Vagina (tissue), 2 donors: ENCODE measurements at regions not wholly inside any gene's neighbourhood (a gene's known extent, or its start where the extent isn't known, plus 50 kb on each side); places are given as distances from the start of the nearest gene placed in this dataset.

Source experiments
- DNase-seq, 2 donors: peaks; one replicate each; pipeline ENCODE4 v3.0.0-alpha.2; 2017; ENCODE audit errors: extremely low spot score in 2 of 2
- H3K27ac ChIP-seq: fragments of 200-600 bp; sonication (generic); one replicate; pipeline ENCODE4 v1.5.1; 2019
- H3K27me3 ChIP-seq: fragments of 200-600 bp; sonication (generic); one replicate; pipeline ENCODE4 v1.5.1; 2019
- H3K36me3 ChIP-seq, 2 donors: fragments of 200-600 bp; sonication (generic); one replicate each; pipeline ENCODE4 v1.5.1; 2017 to 2019
- H3K4me1 ChIP-seq: fragments of 200-600 bp; sonication (generic); one replicate; pipeline ENCODE4 v1.5.1; 2019
- H3K4me3 ChIP-seq, 2 donors: fragments of 200-600 bp; sonication (generic); 1 replicate in 1 of 2; 2 replicates in 1 of 2; pipeline ENCODE4 v1.5.1; 2016 to 2019
- H3K9me3 ChIP-seq: fragments of 200-600 bp; sonication (generic); one replicate; pipeline ENCODE4 v1.5.1; 2019
- CTCF ChIP-seq, 3 experiments: fragments of 450-650 bp in 2 of 3; fragments of 200-600 bp in 1 of 3; sonication (generic) in 1 of 3; IDR thresholded peaks; one replicate each; pipeline ENCODE4 v1.5.1; 2017 to 2019; ENCODE audit warnings: antibody characterized with exemption in 3 of 3, mild to moderate bottlenecking in 2 of 3, moderate library complexity in 2 of 3
- POLR2A ChIP-seq, 2 donors: fragments of 450-650 bp; IDR thresholded peaks; one replicate each; pipeline ENCODE4 v1.6.1; 2017; ENCODE audit warnings: antibody characterized with exemption in 2 of 2, mild to moderate bottlenecking in 2 of 2, moderate library complexity in 2 of 2
- POLR2AphosphoS5 ChIP-seq, 2 donors: sonication (generic); formaldehyde crosslinking; IDR thresholded peaks; one replicate each; pipeline ENCODE4 v1.9.0; 2017; ENCODE audit warnings: antibody characterized with exemption in 2 of 2, mild to moderate bottlenecking in 2 of 2, low read depth in 1 of 2; ENCODE audit not compliant: insufficient read depth in 1 of 2
- intact Hi-C: fragments of 100-400 bp; cut with DNase I; formaldehyde crosslinking; loops from one replicate; pipeline ENCODE4 v1.15.1; 2023

GRCh38 chr18:43775591-43775990 is 498.3 kb upstream of the SYT4 start:
- no peak overlapping the region for H3K27ac ChIP-seq
- DNase-seq = no peak
- H3K27me3 ChIP-seq = no peaks in the 10 kb centered on the region
- H3K4me1 ChIP-seq = peaks cover 3% of the 10 kb centered on the region
- no peaks in the 10 kb centered on the region for H3K9me3 ChIP-seq
- no peak overlapping the region for H3K4me3 ChIP-seq
- intact Hi-C loops = loop anchor here (1.0 kb wide), 1 partner anchor 22 kb away; no protein-coding TSS in a partner anchor
- H3K36me3 ChIP-seq = no peaks in the 10 kb centered on the region
- TF ChIP-seq CTCF (IDR thresholded peaks at IDR 0.05) (no peak), POLR2A (IDR thresholded peaks at IDR 0.05) (no peak), POLR2AphosphoS5 (IDR thresholded peaks at IDR 0.05; ENCODE audit: insufficient read depth in 1 of 2, low read depth in 1 of 2) (no peak)

GRCh38 chr18:43776997-43777396 is 499.7 kb upstream of the SYT4 start:
- intact Hi-C loops = no loop called here
- TF ChIP-seq POLR2AphosphoS5 (IDR thresholded peaks at IDR 0.05; ENCODE audit: insufficient read depth in 1 of 2, low read depth in 1 of 2) (no peak), POLR2A (IDR thresholded peaks at IDR 0.05) (no peak), CTCF (IDR thresholded peaks at IDR 0.05) (no peak)
- H3K27ac ChIP-seq = no peak overlapping the region

GRCh38 chr18:43777636-43778304 is 500.5 kb upstream of the SYT4 start:
- no peak for DNase-seq
- intact Hi-C loops = no loop called here
- Histone ChIP-seq H3K4me1 (peaks cover 9% of the 10 kb centered on the region), H3K9me3 (no peaks in the 10 kb centered on the region), H3K4me3 (no peak overlapping the region), H3K27ac (no peak overlapping the region), H3K27me3 (no peaks in the 10 kb centered on the region), H3K36me3 (no peaks in the 10 kb centered on the region)
- TF ChIP-seq POLR2A (IDR thresholded peaks at IDR 0.05) (no peak), CTCF (IDR thresholded peaks at IDR 0.05) (no peak), POLR2AphosphoS5 (IDR thresholded peaks at IDR 0.05; ENCODE audit: insufficient read depth in 1 of 2, low read depth in 1 of 2) (no peak)

More at GRCh38 chr18:43776997-43777396, 499.7 kb upstream of the SYT4 start:
- DNase-seq = no peak
- Histone ChIP-seq H3K36me3 (no peaks in the 10 kb centered on the region), H3K4me1 (peaks cover 9% of the 10 kb centered on the region), H3K27me3 (no peaks in the 10 kb centered on the region), H3K9me3 (no peaks in the 10 kb centered on the region), H3K4me3 (no peak overlapping the region)

GRCh38 chr18:43780782-43781340 is 503.6 kb upstream of the SYT4 start:
- H3K36me3 ChIP-seq = no peaks in the 10 kb centered on the region
- H3K4me3 ChIP-seq = no peak overlapping the region
- H3K9me3 ChIP-seq = no peaks in the 10 kb centered on the region
- DNase-seq = no peak
- TF ChIP-seq POLR2AphosphoS5 (IDR thresholded peaks at IDR 0.05; ENCODE audit: insufficient read depth in 1 of 2, low read depth in 1 of 2) = no peak
- TF ChIP-seq CTCF (IDR thresholded peaks at IDR 0.05) = no peak
- no peak for TF ChIP-seq POLR2A (IDR thresholded peaks at IDR 0.05)
- no peak overlapping the region for H3K27ac ChIP-seq
- intact Hi-C loops = no loop called here
- peaks cover 9% of the 10 kb centered on the region for H3K4me1 ChIP-seq
- no peaks in the 10 kb centered on the region for H3K27me3 ChIP-seq

- intact Hi-C loops = no loop called here
- Histone ChIP-seq H3K9me3 (no peaks in the 10 kb centered on the region), H3K27ac (no peak overlapping the region), H3K27me3 (no peaks in the 10 kb centered on the region), H3K4me3 (no peak overlapping the region), H3K4me1 (peaks cover 9% of the 10 kb centered on the region), H3K36me3 (no peaks in the 10 kb centered on the region)
- DNase-seq = no peak
- TF ChIP-seq POLR2A (IDR thresholded peaks at IDR 0.05) = no peak
- no peak for TF ChIP-seq POLR2AphosphoS5 (IDR thresholded peaks at IDR 0.05; ENCODE audit: insufficient read depth in 1 of 2, low read depth in 1 of 2)
- TF ChIP-seq CTCF (IDR thresholded peaks at IDR 0.05) = no peak
Measured at GRCh38 chr18:43785158-43785557, 507.9 kb upstream of the SYT4 start.
